Stimulated activated CD4-positive, alpha-beta T cell treated with anti-CD3 and anti-CD28 coated beads, TNF-alpha, amount 100 ng/mL, for 1 hour (primary cell): ENCODE measurements at regions not wholly inside any gene's neighbourhood (a gene's known extent, or its start where the extent isn't known, plus 50 kb on each side); places are given as distances from the start of the nearest gene placed in this dataset.
"Not testable (repeated sequence)": the region's sequence is repeated elsewhere in the genome, so short reads cannot be mapped to it uniquely, and the experiment has no call there.

Experiments used
- DNase-seq, 3 donors: peaks; one replicate each; pipeline ENCODE4 v3.0.0-alpha.2; 2020; ENCODE audit warnings: low read depth in 3 of 3, low spot score in 1 of 3

GRCh38 chr9:71514344-71514975 is 253.9 kb downstream of the CEMIP2 start:
- no peak for DNase-seq

DNA sequence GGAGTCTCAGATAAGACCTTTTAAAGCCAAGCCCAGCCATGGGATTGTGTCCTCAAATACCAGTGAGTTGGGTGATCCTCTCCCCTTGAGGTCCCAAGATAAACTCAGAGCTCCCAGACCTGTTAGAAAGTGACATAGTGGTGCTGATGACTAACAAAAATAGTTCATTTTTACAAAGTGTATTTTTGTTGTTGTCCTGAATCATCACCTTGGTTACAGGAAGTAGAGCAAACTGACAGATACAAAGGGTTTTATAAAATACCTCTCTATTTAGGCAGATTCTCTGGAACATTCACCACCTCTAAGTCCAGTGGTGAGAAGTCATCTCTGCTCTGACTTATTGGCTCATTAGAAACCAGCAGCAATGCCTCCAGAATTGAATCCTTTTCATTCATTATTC is 259.3 kb downstream of the CEMIP2 start:
- no peak for DNase-seq

GRCh38 chr9:71508141-71508540 is 260.2 kb downstream of the CEMIP2 start:
- DNase-seq = not testable (repeated sequence)

DNA sequence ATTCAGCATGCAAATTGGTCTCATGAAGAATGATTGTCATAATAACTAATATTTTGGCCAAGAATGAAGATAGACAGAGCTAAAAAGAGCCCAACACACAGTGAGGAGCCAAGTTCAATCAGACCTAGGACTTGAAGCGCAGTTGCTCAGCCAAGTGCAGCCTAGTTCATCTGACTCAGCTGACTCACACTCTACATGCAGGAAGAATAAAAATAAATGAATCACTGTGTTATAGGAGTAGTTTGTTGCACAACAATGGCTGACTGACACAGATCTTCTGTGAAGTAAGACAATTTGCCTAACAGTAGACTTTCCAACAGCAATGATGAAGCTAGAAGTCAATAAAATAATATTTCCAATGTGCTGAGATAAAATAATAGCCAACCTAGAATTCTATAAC is 261.5 kb downstream of the CEMIP2 start:
- DNase-seq = no peak

DNA sequence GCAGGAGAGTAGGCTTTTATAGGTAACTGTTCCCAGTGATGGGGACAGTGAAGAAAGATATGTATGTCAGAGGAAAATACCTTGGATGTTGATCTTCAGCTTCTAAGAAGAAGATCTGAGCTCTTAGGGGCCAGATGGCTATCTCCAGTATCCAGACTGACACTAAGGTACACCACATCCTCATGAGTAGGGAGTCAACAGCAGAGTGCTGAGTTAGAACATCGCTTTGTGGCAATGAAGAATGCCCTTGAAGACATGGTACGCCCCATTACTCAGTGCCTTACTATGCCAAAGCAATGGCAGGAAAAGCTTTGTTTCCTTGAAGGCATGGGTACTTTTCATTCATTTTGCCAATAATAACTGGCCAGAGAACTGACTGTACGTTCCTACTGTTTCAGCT is 263.7 kb downstream of the CEMIP2 start:
- no peak for DNase-seq

DNA sequence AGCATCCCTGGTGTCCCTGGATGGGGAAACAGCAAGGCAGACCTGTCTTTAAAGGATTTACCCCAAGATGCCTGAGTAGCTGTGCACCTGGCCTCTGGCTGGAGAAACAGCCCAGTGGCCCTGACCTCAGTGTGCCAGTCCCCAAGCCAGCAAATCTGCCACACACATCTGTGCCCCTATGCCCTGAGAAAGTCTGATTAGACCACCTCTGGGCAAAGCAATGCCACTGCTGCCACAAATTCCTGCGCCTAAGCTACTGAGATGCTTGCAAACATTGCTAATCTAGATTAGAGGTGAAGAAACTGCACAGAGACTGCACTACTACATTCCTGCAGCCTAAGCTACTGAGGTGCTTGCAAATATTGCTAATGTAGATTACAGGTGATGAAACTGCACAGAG is 269.6 kb downstream of the CEMIP2 start:
- DNase-seq = no peak

- no peak for DNase-seq
Observed at GRCh38 chr9:71490810-71491209, 277.5 kb downstream of the CEMIP2 start.

- DNase-seq = no peak
Observed at GRCh38 chr9:71487061-71487460, 281.3 kb downstream of the CEMIP2 start.

GRCh38 chr9:71485326-71485725 is 283.0 kb downstream of the CEMIP2 start:
- DNase-seq = no peak

- no peak for DNase-seq
Observed at GRCh38 chr9:71483436-71483835, 284.9 kb downstream of the CEMIP2 start.

GRCh38 chr9:71479621-71480020 is 288.7 kb downstream of the CEMIP2 start:
- no peak for DNase-seq

DNA sequence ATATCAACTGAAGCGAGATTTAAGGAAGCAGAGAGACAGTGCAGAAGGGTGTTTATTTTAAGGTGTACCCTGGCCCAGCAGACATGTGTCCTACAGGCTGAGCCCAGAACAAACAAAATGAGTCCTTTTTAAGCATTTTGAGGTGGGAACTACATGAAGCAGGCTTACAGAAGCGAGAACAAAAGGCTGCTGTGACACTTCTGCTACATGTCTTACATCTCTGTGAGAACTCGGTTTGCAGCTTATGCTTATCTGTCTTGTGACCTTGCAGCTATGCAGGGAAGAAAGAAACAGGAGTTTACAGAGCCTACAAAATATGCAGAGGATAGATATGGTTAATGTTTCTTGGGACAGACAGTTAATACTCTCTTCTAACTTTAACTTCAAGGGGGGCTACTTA is 295.9 kb downstream of the CEMIP2 start:
- no peak for DNase-seq

GRCh38 chr9:71465392-71465791 is 302.9 kb downstream of the CEMIP2 start:
- DNase-seq = no peak

- no peak for DNase-seq
Observed at GRCh38 chr9:71459082-71459481, 309.2 kb downstream of the CEMIP2 start.

GRCh38 chr9:71446473-71447411 is 321.6 kb downstream of the CEMIP2 start:
- peak in 1 of 3 donors; percentile 1 for DNase-seq

DNA sequence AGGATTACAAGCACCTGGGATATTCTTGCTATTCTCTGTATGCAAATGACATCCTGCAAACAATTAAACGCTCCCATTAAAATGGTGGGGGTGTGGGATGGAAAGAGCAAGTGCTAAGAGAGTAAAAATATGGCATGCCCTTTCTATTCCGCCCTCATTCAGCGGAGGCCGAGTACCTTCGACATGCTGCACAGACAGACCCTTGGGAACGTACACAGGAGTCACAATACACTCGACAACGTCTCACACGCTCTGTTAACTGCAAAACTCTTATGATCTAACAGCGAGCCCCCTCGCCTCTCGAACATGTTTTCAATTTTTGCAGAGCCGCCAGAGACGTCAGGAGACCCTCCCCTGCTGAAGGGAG is 322.2 kb downstream of the CEMIP2 start:
- DNase-seq = no peak

DNA sequence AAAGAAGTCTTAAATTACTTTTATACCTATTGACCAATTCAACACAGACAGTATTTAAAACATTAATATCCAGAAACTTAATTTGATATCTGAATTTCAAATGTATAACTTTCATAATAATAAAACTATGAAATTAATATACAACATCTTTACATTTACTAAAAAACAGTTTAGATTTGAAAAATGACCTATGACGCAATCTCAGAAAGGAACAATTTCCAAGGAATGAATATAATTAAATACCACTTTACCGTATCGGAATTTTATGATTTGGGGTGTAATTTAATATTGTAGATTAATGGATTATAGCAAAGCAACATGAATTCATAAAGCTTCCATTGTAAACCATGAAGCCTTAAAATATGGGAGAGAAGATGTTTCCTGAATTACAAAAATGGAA is 321.5 kb upstream of the TRPM3 start:
- DNase-seq = no peak

- no peak for DNase-seq
Observed at GRCh38 chr9:71441266-71441665, 319.8 kb upstream of the TRPM3 start.

DNA sequence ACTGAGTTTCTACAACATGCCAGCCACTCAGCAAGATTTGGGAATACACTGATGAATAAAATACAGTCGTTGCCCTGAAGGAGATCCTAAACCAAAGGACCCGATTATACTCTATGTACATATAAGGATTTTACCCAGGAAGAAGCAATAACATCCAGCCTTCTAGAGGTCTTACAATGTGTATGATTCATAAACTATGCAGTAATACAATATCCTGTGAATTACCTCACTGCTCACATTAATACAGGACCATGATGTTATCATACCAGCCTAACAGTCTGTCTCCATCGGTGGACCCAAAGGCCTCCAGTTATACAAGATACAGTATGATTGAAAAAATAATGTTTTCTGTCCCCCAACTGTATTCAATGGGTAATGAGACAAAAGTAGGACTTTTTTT is 310.5 kb upstream of the TRPM3 start:
- no peak for DNase-seq

DNA sequence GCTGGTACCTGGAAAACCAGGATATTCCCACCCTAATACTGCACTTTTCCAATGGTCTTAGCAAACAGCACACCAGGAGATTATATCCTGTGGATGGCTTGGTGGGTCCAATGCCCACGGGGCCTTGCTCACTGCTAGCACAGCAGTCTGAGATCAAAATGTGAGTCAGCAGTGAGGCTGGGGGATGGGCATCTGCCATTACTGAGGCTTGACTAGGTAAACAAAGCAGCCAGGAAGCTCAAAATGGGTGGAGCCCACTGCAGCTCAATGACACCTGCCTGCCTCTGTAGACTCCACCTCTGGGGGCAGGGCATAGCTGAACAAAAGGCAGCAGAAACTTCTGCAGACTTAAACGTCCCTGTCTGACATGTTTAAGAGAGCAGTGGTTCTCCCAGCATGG is 285.9 kb upstream of the TRPM3 start:
- DNase-seq = not testable (repeated sequence)

DNA sequence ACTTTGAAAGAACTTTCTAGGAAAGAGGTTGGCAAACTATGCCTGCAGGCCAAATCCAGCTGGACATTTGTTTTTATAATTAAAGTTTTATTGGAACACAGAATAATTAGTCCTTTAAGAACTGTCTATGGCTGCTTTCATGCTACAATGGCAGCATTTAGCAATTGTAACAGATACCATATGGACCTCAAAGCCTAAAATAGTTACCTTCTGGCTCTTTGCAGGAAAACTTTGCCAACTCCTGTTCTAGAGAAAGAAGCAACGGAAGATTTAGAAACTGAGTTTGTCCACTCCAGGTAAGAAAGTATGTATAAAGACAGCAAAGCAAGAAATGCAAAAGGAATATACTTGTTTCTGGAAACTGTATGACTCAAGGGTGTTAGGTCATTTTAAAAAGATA is 281.7 kb upstream of the TRPM3 start:
- no peak for DNase-seq

DNA sequence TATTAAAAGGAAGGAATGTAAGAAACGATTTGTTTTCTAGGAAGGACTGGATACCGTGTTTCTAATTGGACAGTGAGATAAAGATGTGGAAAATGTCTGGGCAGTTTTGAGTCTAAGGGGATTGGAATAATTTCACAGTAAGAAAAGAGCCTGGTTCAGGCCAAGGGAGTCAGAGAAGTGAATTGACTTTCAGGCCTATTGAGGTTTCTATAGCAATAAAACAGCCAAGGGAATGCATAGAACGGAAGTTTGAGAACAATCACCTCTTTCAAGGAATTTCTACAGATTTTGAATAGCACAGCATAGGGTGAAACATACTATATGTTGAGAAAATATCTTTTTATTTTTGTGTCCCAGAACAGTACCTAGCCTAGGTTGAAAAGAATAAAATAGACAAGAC is 271.6 kb upstream of the TRPM3 start:
- DNase-seq = no peak

GRCh38 chr9:71384343-71384742 is 262.9 kb upstream of the TRPM3 start:
- DNase-seq = no peak
